H1 (cell line): ENCODE measurements at regions not wholly inside any gene's neighbourhood (a gene's known extent, or its start where the extent isn't known, plus 50 kb on each side); places are given as distances from the start of the nearest gene placed in this dataset.

Source experiments
- CTCF ChIA-PET: fragments of 300-600 bp; sonication (Branson Sonifier 250); formaldehyde crosslinking; loops from one replicate; lab custom pipeline; 2021; ENCODE audit not compliant: partially characterized antibody; lab: Charles Lee
- POLR2A ChIA-PET: fragments of 300-600 bp; sonication (Branson Sonifier 250); formaldehyde crosslinking; loops from one replicate; lab custom pipeline; 2021; ENCODE audit warnings: inconsistent platforms; ENCODE audit not compliant: partially characterized antibody; lab: Charles Lee
- DNase-seq, 2 experiments: peaks; one replicate each; pipeline versions ENCODE4 v3.0.0 to v3.0.0-alpha.2; 2010 to 2022; ENCODE audit warnings: low spot score in 2 of 2, low read depth in 1 of 2, mixed read lengths in 1 of 2
- FAIRE-seq: peaks from 2 replicates; lab custom pipeline; 2011; peaks lifted over from hg19 to GRCh38; lab: Jason Lieb, UNC
- H2AFZ ChIP-seq: 2 replicates; pipeline ENCODE4 v1.8.1; 2012; ENCODE audit warnings: low read length, inconsistent platforms
- H2AK5ac ChIP-seq: 2 replicates; pipeline ENCODE4 v1.6.1; 2013; ENCODE audit warnings: low read depth, low read length
- H2BK120ac ChIP-seq: replicated peaks from 2 replicates; pipeline ENCODE3; 2013; ENCODE audit warnings: low read depth, low read length, inconsistent platforms
- H2BK12ac ChIP-seq: 2 replicates; pipeline ENCODE4 v1.6.1; 2013; ENCODE audit warnings: low read depth, low read length
- H2BK15ac ChIP-seq: 2 replicates; pipeline ENCODE4 v1.6.1; 2013; ENCODE audit warnings: low read length
- H2BK20ac ChIP-seq: 2 replicates; pipeline ENCODE4 v1.6.1; 2013; ENCODE audit warnings: low read length
- H2BK5ac ChIP-seq: 2 replicates; pipeline ENCODE4 v1.6.1; 2013; ENCODE audit warnings: low read depth, low read length
- H3K14ac ChIP-seq: 2 replicates; pipeline ENCODE4 v1.6.1; 2013; ENCODE audit warnings: inconsistent platforms; ENCODE audit not compliant: insufficient read length
- H3K18ac ChIP-seq: 2 replicates; pipeline ENCODE4 v1.6.1; 2013; ENCODE audit warnings: low read length; ENCODE audit errors: extremely low read depth
- H3K23ac ChIP-seq: 2 replicates; pipeline ENCODE4 v1.6.1; 2013; ENCODE audit warnings: inconsistent platforms; ENCODE audit not compliant: insufficient read length
- H3K23me2 ChIP-seq: 2 replicates; pipeline ENCODE4 v1.6.1; 2013; ENCODE audit warnings: low read depth, low read length
- H3K27ac ChIP-seq: 2 replicates; pipeline ENCODE4 v1.6.1; 2011; ENCODE audit warnings: low read depth, low read length, inconsistent platforms
- H3K27me3 ChIP-seq, 4 experiments: replicated peaks in 1 of 4; 1 replicate in 1 of 4; 2 replicates in 3 of 4; pipeline versions ENCODE4 v1.6.1 to v1.8.1; 2011 to 2013; ENCODE audit warnings: low read length in 3 of 4, mild to moderate bottlenecking in 3 of 4, inconsistent platforms in 2 of 4, mixed read lengths in 2 of 4, moderate library complexity in 1 of 4; ENCODE audit not compliant: control insufficient read depth in 3 of 4, insufficient read depth in 3 of 4; ENCODE audit errors: extremely low read depth in 1 of 4
- H3K36me3 ChIP-seq, 4 experiments: 2 replicates each; pipeline versions ENCODE4 v1.6.1 to v1.8.1; 2011 to 2013; ENCODE audit warnings: mild to moderate bottlenecking in 4 of 4, low read length in 3 of 4, moderate library complexity in 2 of 4, control low read depth in 1 of 4, inconsistent platforms in 1 of 4; ENCODE audit not compliant: insufficient read depth in 4 of 4, control insufficient read depth in 2 of 4
- H3K4ac ChIP-seq: replicated peaks from 2 replicates; pipeline ENCODE3; 2013; ENCODE audit warnings: low read length, low read depth, mixed read lengths, inconsistent platforms; ENCODE audit not compliant: insufficient read length
- H3K4me1 ChIP-seq, 4 experiments: replicated peaks in 1 of 4; 1 replicate in 1 of 4; 2 replicates in 3 of 4; pipeline versions ENCODE4 v1.6.1 to v1.8.1; 2011 to 2013; ENCODE audit warnings: low read length in 3 of 4, inconsistent platforms in 2 of 4, mixed read lengths in 1 of 4; ENCODE audit not compliant: insufficient read depth in 4 of 4, control insufficient read depth in 3 of 4
- H3K4me2 ChIP-seq, 2 experiments: 2 replicates each; pipeline versions ENCODE4 v1.6.1 to v1.8.1; 2011 to 2013; ENCODE audit warnings: low read depth in 2 of 2, low read length in 2 of 2, control low read depth in 1 of 2, inconsistent platforms in 1 of 2, mild to moderate bottlenecking in 1 of 2; ENCODE audit not compliant: insufficient read depth in 1 of 2
- H3K4me3 ChIP-seq, 4 experiments: fragments of 200-600, 300-600 bp in 1 of 4; sonication (generic), shearing (Covaris generic), sonication (Bioruptor Twin) in 1 of 4; 2 replicates each; pipeline versions ENCODE4 v1.5.1 to v1.8.1; 2011 to 2016; ENCODE audit warnings: low read length in 4 of 4, low read depth in 3 of 4, control low read depth in 2 of 4, inconsistent platforms in 2 of 4, mild to moderate bottlenecking in 2 of 4, mixed read lengths in 1 of 4, moderate library complexity in 1 of 4; ENCODE audit not compliant: insufficient read depth in 2 of 4; ENCODE audit errors: extremely low read depth in 1 of 4
- H3K56ac ChIP-seq: replicated peaks from 2 replicates; pipeline ENCODE3; 2013; ENCODE audit warnings: low read depth, mild to moderate bottlenecking, mixed read lengths, low read length, inconsistent platforms; ENCODE audit not compliant: insufficient read length
- H3K79me1 ChIP-seq: 2 replicates; pipeline ENCODE4 v1.6.1; 2013; ENCODE audit warnings: low read depth, low read length, control low read depth
- H3K79me2 ChIP-seq, 2 experiments: 2 replicates each; pipeline versions ENCODE4 v1.6.1 to v1.8.1; 2012 to 2013; ENCODE audit warnings: low read length in 2 of 2, mild to moderate bottlenecking in 2 of 2, inconsistent platforms in 1 of 2; ENCODE audit not compliant: insufficient read depth in 2 of 2, control insufficient read depth in 1 of 2
- H3K9ac ChIP-seq, 4 experiments: replicated peaks in 1 of 4; 1 replicate in 1 of 4; 2 replicates in 3 of 4; pipeline versions ENCODE4 v1.6.1 to v1.8.1; 2011 to 2013; ENCODE audit warnings: low read depth in 3 of 4, low read length in 3 of 4, control low read depth in 2 of 4, mild to moderate bottlenecking in 2 of 4, moderate library complexity in 2 of 4, inconsistent platforms in 1 of 4; ENCODE audit errors: extremely low read depth in 1 of 4
- H3K9me3 ChIP-seq, 2 experiments: 2 replicates each; pipeline versions ENCODE4 v1.6.1 to v1.8.1; 2012 to 2013; ENCODE audit warnings: mild to moderate bottlenecking in 2 of 2, moderate library complexity in 2 of 2, control low read depth in 1 of 2, inconsistent platforms in 1 of 2, low read depth in 1 of 2, low read length in 1 of 2, mixed read lengths in 1 of 2; ENCODE audit not compliant: insufficient read depth in 2 of 2
- H4K20me1 ChIP-seq, 2 experiments: replicated peaks in 1 of 2; 2 replicates each; pipeline versions ENCODE3 to v1.8.1; 2011 to 2013; ENCODE audit warnings: inconsistent platforms in 2 of 2, low read length in 2 of 2, mild to moderate bottlenecking in 1 of 2; ENCODE audit not compliant: insufficient read depth in 2 of 2, control insufficient read depth in 1 of 2
- H4K5ac ChIP-seq: 2 replicates; pipeline ENCODE4 v1.6.1; 2013; ENCODE audit warnings: low read length, low read depth, mixed read lengths, inconsistent platforms; ENCODE audit not compliant: insufficient read length
- H4K8ac ChIP-seq: 2 replicates; pipeline ENCODE4 v1.8.0; 2013; ENCODE audit warnings: mild to moderate bottlenecking, moderate library complexity, low read length, inconsistent platforms; ENCODE audit not compliant: insufficient read depth; ENCODE audit errors: extremely low read depth
- H4K91ac ChIP-seq: replicated peaks from 2 replicates; pipeline ENCODE3; 2013; ENCODE audit warnings: low read length, mixed read lengths, inconsistent platforms; ENCODE audit not compliant: insufficient read length
- CBX8 ChIP-seq: fragments of 300-800, 300-1000 bp; sonication (generic); IDR thresholded peaks from 2 replicates; pipeline ENCODE4 v1.7.1; 2016; ENCODE audit warnings: low read depth, low read length, borderline replicate concordance
- CHD1 ChIP-seq: IDR thresholded peaks from 2 replicates; pipeline ENCODE4 v1.6.1; 2012; ENCODE audit warnings: low read depth, low read length, improper control_type of control experiment
- CTBP2 ChIP-seq: IDR thresholded peaks from 2 replicates; pipeline ENCODE4 v1.7.0; 2011; ENCODE audit warnings: borderline replicate concordance, mild to moderate bottlenecking, moderate library complexity, mixed read lengths, low read length; ENCODE audit not compliant: insufficient read depth, insufficient read length
- HDAC2 ChIP-seq, 2 experiments: fragments of 300-600 bp in 1 of 2; sonication (generic) in 1 of 2; IDR thresholded peaks; 2 replicates each; pipeline ENCODE4 v1.6.1; 2011 to 2012; ENCODE audit warnings: low read depth in 2 of 2, low read length in 2 of 2, mild to moderate bottlenecking in 2 of 2, moderate library complexity in 2 of 2, borderline replicate concordance in 1 of 2, inconsistent platforms in 1 of 2
- HDAC6 ChIP-seq: IDR thresholded peaks from one replicate; pipeline ENCODE4 v1.7.1; 2012; ENCODE audit warnings: low read depth, mild to moderate bottlenecking, inconsistent platforms, low read length, moderate library complexity
- RBBP5 ChIP-seq: IDR thresholded peaks from 2 replicates; pipeline ENCODE4 v1.7.1; 2012; ENCODE audit warnings: low read depth, mild to moderate bottlenecking, inconsistent platforms, low read length, moderate library complexity, borderline replicate concordance
- SAP30 ChIP-seq: fragments of 300-600 bp; sonication (generic); IDR thresholded peaks from 2 replicates; pipeline ENCODE4 v1.7.1; 2012; ENCODE audit warnings: low read length, moderate library complexity, mild to moderate bottlenecking, inconsistent platforms; ENCODE audit not compliant: insufficient read depth, insufficient replicate concordance
- SIN3A ChIP-seq, 2 experiments: IDR thresholded peaks in 1 of 2; conservative IDR thresholded peaks in 1 of 2; 2 replicates each; pipeline ENCODE4 v1.6.1; 2011 to 2012; ENCODE audit warnings: low read length in 2 of 2, improper control_type of control experiment in 1 of 2, low read depth in 1 of 2, mild to moderate bottlenecking in 1 of 2
- SIRT6 ChIP-seq: IDR thresholded peaks from one replicate; pipeline ENCODE4 v1.7.1; 2012; ENCODE audit warnings: low read length, inconsistent platforms
- SP4 ChIP-seq: IDR thresholded peaks from 2 replicates; pipeline ENCODE4 v1.6.1; 2012; ENCODE audit warnings: low read length, inconsistent platforms
- YY1 ChIP-seq: IDR thresholded peaks from 2 replicates; pipeline ENCODE4 v1.6.1; 2011; ENCODE audit warnings: low read depth, mild to moderate bottlenecking, low read length
- WGBS, 2 experiments: shearing (Covaris generic) in 1 of 2; methylation state at CpG; one replicate each; pipeline versions ENCODE4 v1.1.6 to v1.1.7; 2013 to 2015; ENCODE audit warnings: low lambda C conversion rate in 2 of 2, mixed read lengths in 2 of 2, inconsistent platforms in 1 of 2, low coverage in 1 of 2, missing lambda C conversion rate in 1 of 2; ENCODE audit not compliant: insufficient replicate concordance in 2 of 2, insufficient coverage in 1 of 2, insufficient read length in 1 of 2; ENCODE audit errors: extremely low coverage in 1 of 2, missing lambda C conversion rate in 1 of 2; 5-methylcytosine and 5-hydroxymethylcytosine counted together
- TF ChIP-seq, protein P1 (sequence below): IDR thresholded peaks from 2 replicates; pipeline ENCODE4 v1.6.1; 2011; ENCODE audit warnings: low read length, improper control_type of control experiment

DNA sequence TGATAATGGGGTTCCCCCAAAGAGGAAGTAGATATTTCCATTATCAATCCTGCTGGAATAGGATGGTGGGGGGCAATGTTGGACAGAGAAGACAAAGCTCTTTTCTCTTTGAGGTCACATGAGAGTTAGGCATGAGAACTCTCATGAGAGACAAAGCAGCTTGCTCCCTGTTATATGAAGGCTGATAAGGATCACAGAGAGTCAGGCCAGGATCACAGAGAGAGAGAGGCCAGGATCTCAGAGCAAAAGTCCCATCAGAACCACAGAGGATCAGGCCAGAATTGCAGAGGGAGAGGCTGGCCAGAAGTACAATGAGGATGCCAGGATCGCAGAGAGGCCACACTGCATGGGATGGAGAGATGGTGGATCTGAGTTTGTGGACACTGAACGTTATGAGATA is 457.1 kb downstream of the LPIN1 start:
- H3K36me3 ChIP-seq = no peaks in the 10 kb centered on the region
- H2BK20ac ChIP-seq = no peak overlapping the region
- H3K79me2 ChIP-seq = no peaks in the 10 kb centered on the region
- no peak overlapping the region for H4K8ac ChIP-seq
- H4K5ac ChIP-seq = no peak overlapping the region
- H3K4me3 ChIP-seq = no peak overlapping the region
- no peak overlapping the region for H3K18ac ChIP-seq
- H3K27ac ChIP-seq = no peak overlapping the region
- ChIA-PET CTCF (interaction anchor here (0.5 to 1.1 kb wide), 2 partner anchors 84 to 512 kb away, joined by 3 read pairs; no protein-coding TSS in a partner anchor), POLR2A (no interaction called here)
- H3K9me3 ChIP-seq = 0 out of 4 replicates have a peak, but pooled peaks cover 0 to 3% of the 10 kb centered on the region in 2 experiments
- no peak overlapping the region for H3K14ac ChIP-seq
- H3K56ac ChIP-seq = no peak overlapping the region
- H4K91ac ChIP-seq = no peak overlapping the region
- H3K23me2 ChIP-seq = no peaks in the 10 kb centered on the region
- H2BK120ac ChIP-seq = no peak overlapping the region
- DNase-seq (no peak), FAIRE-seq (no peak)
- H2BK15ac ChIP-seq = no peak overlapping the region
- H3K4ac ChIP-seq = no peak overlapping the region
- no peaks in the 10 kb centered on the region for H4K20me1 ChIP-seq
- H3K4me1 ChIP-seq = peaks cover 0 to 3% (median 0%) of the 10 kb centered on the region in 4 experiments; a peak in 1 of 7 replicates
- H2BK5ac ChIP-seq = no peak overlapping the region
- H3K23ac ChIP-seq = no peak overlapping the region
- H3K9ac ChIP-seq = no peak overlapping the region
- H2BK12ac ChIP-seq = peak overlapping the region; percentile 28; the same call in 1 of the 2 replicates
- H3K27me3 ChIP-seq = no peaks in the 10 kb centered on the region
- no peak overlapping the region for H2AK5ac ChIP-seq
- no peak overlapping the region for H3K4me2 ChIP-seq
- 93% methylated on average over 2 of the region's 2 CpGs; no CpG with 5 or more reads in 1 of the 2 experiments for WGBS, 2 experiments
- no peak overlapping the region for H2AFZ ChIP-seq
- H3K79me1 ChIP-seq = no peaks in the 10 kb centered on the region
- TF ChIP-seq SP4 = no peak
- TF ChIP-seq SIRT6 = no peak
- TF ChIP-seq HDAC2 (IDR thresholded peaks at IDR 0.05; ENCODE audit: borderline replicate concordance in 1 of 2, low read depth in 2 of 2, low read length in 2 of 2) = no peak
- no peak for TF ChIP-seq SIN3A (conservative IDR thresholded peaks at IDR 0.05 in 1 of 2, IDR thresholded peaks at IDR 0.05 in 1 of 2; ENCODE audit: low read depth in 1 of 2, low read length in 2 of 2)
- TF ChIP-seq YY1 = no peak
- TF ChIP-seq CHD1 = no peak
- TF ChIP-seq SAP30 = no peak
- no peak for TF ChIP-seq CBX8
- TF ChIP-seq HDAC6 = no peak
- TF ChIP-seq, protein P1, sequence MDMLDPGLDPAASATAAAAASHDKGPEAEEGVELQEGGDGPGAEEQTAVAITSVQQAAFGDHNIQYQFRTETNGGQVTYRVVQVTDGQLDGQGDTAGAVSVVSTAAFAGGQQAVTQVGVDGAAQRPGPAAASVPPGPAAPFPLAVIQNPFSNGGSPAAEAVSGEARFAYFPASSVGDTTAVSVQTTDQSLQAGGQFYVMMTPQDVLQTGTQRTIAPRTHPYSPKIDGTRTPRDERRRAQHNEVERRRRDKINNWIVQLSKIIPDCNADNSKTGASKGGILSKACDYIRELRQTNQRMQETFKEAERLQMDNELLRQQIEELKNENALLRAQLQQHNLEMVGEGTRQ = no peak
- TF ChIP-seq CTBP2 = no peak
- TF ChIP-seq RBBP5 = no peak
